ENCODE measurements at regions not wholly inside any gene's neighbourhood (a gene's known extent, or its start where the extent isn't known, plus 50 kb on each side); places are given as distances from the start of the nearest gene placed in this dataset.
"Not testable (repeated sequence)": the region's sequence is repeated elsewhere in the genome, so short reads cannot be mapped to it uniquely, and the experiment has no call there.

GRCh38 chr13:23963947-23964346, 66.6 kb upstream of the C1QTNF9B start:
- H3K27ac ChIP-seq, result no peak overlapping the region
- WGBS, 10 experiments, result 5 to 93% (median 56%) methylated on average over 1 to 2 of the region's 2 CpGs; no CpG with 5 or more reads in 2 of the 10 experiments
- no peaks in the 10 kb centered on the region for H3K4me1 ChIP-seq (replicated peaks in 1 of 2)
- no peak for ATAC-seq (replicated peaks in 6 of 8)
- no peak overlapping the region for H3K4me3 ChIP-seq
- in situ Hi-C loops (cut with MboI; ENCODE audit: low pct_unique_long_range_greater_than_20kb in 2 of 9, low sequenced_read_pairs in 9 of 9, unreplicated experiment in 9 of 9), result no loop called here

- Histone ChIP-seq H3K27ac (no peak overlapping the region), H3K4me3 (no peak overlapping the region), H3K4me1 (replicated peaks in 1 of 2) (no peaks in the 10 kb centered on the region)
- 46 to 100% (median 89%) methylated on average over 1 to 5 of the region's 5 CpGs; no CpG with 5 or more reads in 1 of the 10 experiments for WGBS, 10 experiments
- in situ Hi-C loops (cut with MboI; ENCODE audit: low pct_unique_long_range_greater_than_20kb in 2 of 9, low sequenced_read_pairs in 9 of 9, unreplicated experiment in 9 of 9), result no loop called here
- ATAC-seq (replicated peaks in 6 of 8), result peak in 2 of 8 experiments; percentile 18 to 43
Measured at GRCh38 chr13:23965346-23965745, 68.0 kb upstream of the C1QTNF9B start.

GRCh38 chr13:23966221-23966690, 69.0 kb upstream of the C1QTNF9B start:
- WGBS, 10 experiments, result 59 to 100% (median 88%) methylated on average over 1 to 6 of the region's 6 CpGs; no CpG with 5 or more reads in 1 of the 10 experiments
- in situ Hi-C loops (cut with MboI; ENCODE audit: low pct_unique_long_range_greater_than_20kb in 2 of 9, low sequenced_read_pairs in 9 of 9, unreplicated experiment in 9 of 9), result no loop called here
- H3K27ac ChIP-seq, result no peak overlapping the region
- no peak overlapping the region for H3K4me3 ChIP-seq
- no peaks in the 10 kb centered on the region for H3K4me1 ChIP-seq (replicated peaks in 1 of 2)
- peak in 1 of 8 experiments; percentile 7 for ATAC-seq (replicated peaks in 6 of 8)

GRCh38 chr13:23966691-23967615, 69.7 kb upstream of the C1QTNF9B start:
- Histone ChIP-seq H3K4me3 (no peak overlapping the region), H3K27ac (no peak overlapping the region), H3K4me1 (replicated peaks in 1 of 2) (no peaks in the 10 kb centered on the region)
- 74 to 100% (median 89%) methylated on average over 1 to 8 of the region's 11 CpGs for WGBS, 10 experiments
- in situ Hi-C loops (cut with MboI; ENCODE audit: low pct_unique_long_range_greater_than_20kb in 2 of 9, low sequenced_read_pairs in 9 of 9, unreplicated experiment in 9 of 9), result no loop called here
- peak in 3 of 8 experiments; percentile 18 to 53 (median 20) for ATAC-seq (replicated peaks in 6 of 8)

- ATAC-seq (replicated peaks in 6 of 8); H3K27ac ChIP-seq; H3K4me1 ChIP-seq (replicated peaks in 1 of 2); H3K4me3 ChIP-seq; in situ Hi-C loops (cut with MboI; ENCODE audit: low pct_unique_long_range_greater_than_20kb in 2 of 9, low sequenced_read_pairs in 9 of 9, unreplicated experiment in 9 of 9): not testable (repeated sequence)
- 0 to 100% (median 95%) methylated on average over 1 to 2 of the region's 3 CpGs; no CpG with 5 or more reads in 4 of the 10 experiments for WGBS, 10 experiments
Measured at GRCh38 chr13:23967792-23968191, 70.5 kb upstream of the C1QTNF9B start.

GRCh38 chr13:23969647-23970046, 72.3 kb upstream of the C1QTNF9B start:
- H3K4me1 ChIP-seq (replicated peaks in 1 of 2), result no peaks in the 10 kb centered on the region
- no peak overlapping the region for H3K4me3 ChIP-seq
- in situ Hi-C loops (cut with MboI; ENCODE audit: low pct_unique_long_range_greater_than_20kb in 2 of 9, low sequenced_read_pairs in 9 of 9, unreplicated experiment in 9 of 9), result no loop called here
- peak in 6 of 8 experiments; percentile 35 to 89 (median 54) for ATAC-seq (replicated peaks in 6 of 8)
- WGBS, 10 experiments, result 0 to 80% (median 49%) methylated on average over 1 to 4 of the region's 4 CpGs; no CpG with 5 or more reads in 2 of the 10 experiments
- no peak overlapping the region for H3K27ac ChIP-seq

- peak overlapping the region; percentile 37 to 80 for H3K27ac ChIP-seq
- H3K4me1 ChIP-seq (replicated peaks in 1 of 2), result peaks cover 11 to 17% of the 10 kb centered on the region in 2 donors
- ATAC-seq (replicated peaks in 6 of 8), result peak; percentile 82 to 93 (median 86)
- in situ Hi-C loops (cut with MboI; ENCODE audit: low pct_unique_long_range_greater_than_20kb in 2 of 9, low sequenced_read_pairs in 9 of 9, unreplicated experiment in 9 of 9), result no loop called here
- H3K4me3 ChIP-seq, result peak overlapping the region; percentile 46 to 60 (median 50)
- 0 to 20% (median 1%) methylated on average over 1 to 27 of the region's 43 CpGs; no CpG with 5 or more reads in 2 of the 10 experiments for WGBS, 10 experiments
Measured at GRCh38 chr13:23979361-23980159, 82.3 kb upstream of the C1QTNF9B start.

GRCh38 chr13:23980160-23980551, 82.9 kb upstream of the C1QTNF9B start:
- peak overlapping the region; percentile 37 to 80 for H3K27ac ChIP-seq
- peak overlapping the region; percentile 46 to 60 (median 50) for H3K4me3 ChIP-seq
- peaks cover 12 to 17% of the 10 kb centered on the region in 2 donors for H3K4me1 ChIP-seq (replicated peaks in 1 of 2)
- in situ Hi-C loops (cut with MboI; ENCODE audit: low pct_unique_long_range_greater_than_20kb in 2 of 9, low sequenced_read_pairs in 9 of 9, unreplicated experiment in 9 of 9), result no loop called here
- WGBS, 10 experiments, result 0 to 4% (median 0%) methylated on average over 1 to 13 of the region's 28 CpGs; no CpG with 5 or more reads in 5 of the 10 experiments
- ATAC-seq (replicated peaks in 6 of 8), result peak; percentile 75 to 89 (median 83)

- H3K27ac ChIP-seq, result no peak overlapping the region
- H3K4me1 ChIP-seq (replicated peaks in 1 of 2), result peaks cover 18 to 32% of the 10 kb centered on the region in 2 donors
- in situ Hi-C loops (cut with MboI; ENCODE audit: low pct_unique_long_range_greater_than_20kb in 2 of 9, low sequenced_read_pairs in 9 of 9, unreplicated experiment in 9 of 9), result no loop called here
- no peak overlapping the region for H3K4me3 ChIP-seq
- WGBS, 10 experiments, result 88 to 100% (median 94%) methylated on average over 1 to 4 of the region's 4 CpGs; no CpG with 5 or more reads in 2 of the 10 experiments
- no peak for ATAC-seq (replicated peaks in 6 of 8)
Measured at GRCh38 chr13:23983671-23984070, 86.4 kb upstream of the C1QTNF9B start.

GRCh38 chr13:23984546-23984945, 87.2 kb upstream of the C1QTNF9B start:
- 37 to 100% (median 90%) methylated on average over 1 to 7 of the region's 8 CpGs; no CpG with 5 or more reads in 1 of the 10 experiments for WGBS, 10 experiments

GRCh38 chr13:23985060-23985459, 87.8 kb upstream of the C1QTNF9B start:
- WGBS, 10 experiments, result 71 to 100% (median 86%) methylated on average over 2 to 4 of the region's 7 CpGs; no CpG with 5 or more reads in 3 of the 10 experiments
- H3K27ac ChIP-seq, result no peak overlapping the region
- in situ Hi-C loops (cut with MboI; ENCODE audit: low pct_unique_long_range_greater_than_20kb in 2 of 9, low sequenced_read_pairs in 9 of 9, unreplicated experiment in 9 of 9), result no loop called here
- peaks cover 18 to 35% of the 10 kb centered on the region in 2 donors for H3K4me1 ChIP-seq (replicated peaks in 1 of 2)
- no peak for ATAC-seq (replicated peaks in 6 of 8)
- no peak overlapping the region for H3K4me3 ChIP-seq

More at GRCh38 chr13:23984546-23984945, 87.2 kb upstream of the C1QTNF9B start:
- H3K27ac ChIP-seq, result no peak overlapping the region
- peaks cover 18 to 35% of the 10 kb centered on the region in 2 donors for H3K4me1 ChIP-seq (replicated peaks in 1 of 2)
- H3K4me3 ChIP-seq, result no peak overlapping the region
- in situ Hi-C loops (cut with MboI; ENCODE audit: low pct_unique_long_range_greater_than_20kb in 2 of 9, low sequenced_read_pairs in 9 of 9, unreplicated experiment in 9 of 9), result no loop called here
- no peak for ATAC-seq (replicated peaks in 6 of 8)

- Histone ChIP-seq H3K4me1 (replicated peaks in 1 of 2) (peaks cover 17 to 40% of the 10 kb centered on the region in 2 donors), H3K4me3 (no peak overlapping the region), H3K27ac (no peak overlapping the region)
- WGBS, 10 experiments, result 20 to 100% (median 89%) methylated on average over 1 to 10 of the region's 11 CpGs; no CpG with 5 or more reads in 1 of the 10 experiments
- in situ Hi-C loops (cut with MboI; ENCODE audit: low pct_unique_long_range_greater_than_20kb in 2 of 9, low sequenced_read_pairs in 9 of 9, unreplicated experiment in 9 of 9), result no loop called here
- ATAC-seq (replicated peaks in 6 of 8), result peak; percentile 41 to 92 (median 75)
Measured at GRCh38 chr13:23985839-23986238, 88.5 kb upstream of the C1QTNF9B start.

Data from motor neuron (in vitro differentiated cells).